DND-41 (cell line): ENCODE measurements at regions not wholly inside any gene's neighbourhood (a gene's known extent, or its start where the extent isn't known, plus 50 kb on each side); places are given as distances from the start of the nearest gene placed in this dataset.

ENCODE experiments used
- EZH2 ChIP-seq: IDR thresholded peaks from 3 replicates; pipeline ENCODE4 v1.6.1; 2012; ENCODE audit warnings: borderline replicate concordance, low read depth, mild to moderate bottlenecking, moderate library complexity, low read length, inconsistent platforms; ENCODE audit not compliant: severe bottlenecking
- TF ChIP-seq, protein P1 (sequence below): IDR thresholded peaks from 2 replicates; pipeline ENCODE4 v1.5.1; 2012; ENCODE audit warnings: borderline replicate concordance, low read length, moderate library complexity, mild to moderate bottlenecking; ENCODE audit not compliant: poor library complexity, severe bottlenecking; ENCODE audit errors: extremely low read depth

DNA sequence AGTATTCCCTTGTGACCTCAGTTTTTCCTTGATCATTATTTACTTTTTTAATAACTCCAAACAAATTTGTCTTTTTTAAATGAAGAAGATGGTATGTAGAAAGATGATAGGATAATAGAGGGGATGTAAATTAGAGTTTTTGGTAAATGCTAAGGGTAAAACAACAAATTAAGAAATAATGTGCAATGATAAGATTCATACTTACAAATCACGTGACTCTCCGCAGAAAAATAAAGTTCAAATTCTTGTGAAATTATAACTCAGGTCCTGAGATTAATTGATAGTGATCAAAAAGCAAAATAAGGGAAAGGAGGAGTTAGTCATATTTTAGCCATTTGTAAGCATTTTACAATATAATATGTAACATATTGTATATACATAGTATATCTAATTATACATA is 304.1 kb upstream of the KCNH7 start:
- TF ChIP-seq, protein P1, sequence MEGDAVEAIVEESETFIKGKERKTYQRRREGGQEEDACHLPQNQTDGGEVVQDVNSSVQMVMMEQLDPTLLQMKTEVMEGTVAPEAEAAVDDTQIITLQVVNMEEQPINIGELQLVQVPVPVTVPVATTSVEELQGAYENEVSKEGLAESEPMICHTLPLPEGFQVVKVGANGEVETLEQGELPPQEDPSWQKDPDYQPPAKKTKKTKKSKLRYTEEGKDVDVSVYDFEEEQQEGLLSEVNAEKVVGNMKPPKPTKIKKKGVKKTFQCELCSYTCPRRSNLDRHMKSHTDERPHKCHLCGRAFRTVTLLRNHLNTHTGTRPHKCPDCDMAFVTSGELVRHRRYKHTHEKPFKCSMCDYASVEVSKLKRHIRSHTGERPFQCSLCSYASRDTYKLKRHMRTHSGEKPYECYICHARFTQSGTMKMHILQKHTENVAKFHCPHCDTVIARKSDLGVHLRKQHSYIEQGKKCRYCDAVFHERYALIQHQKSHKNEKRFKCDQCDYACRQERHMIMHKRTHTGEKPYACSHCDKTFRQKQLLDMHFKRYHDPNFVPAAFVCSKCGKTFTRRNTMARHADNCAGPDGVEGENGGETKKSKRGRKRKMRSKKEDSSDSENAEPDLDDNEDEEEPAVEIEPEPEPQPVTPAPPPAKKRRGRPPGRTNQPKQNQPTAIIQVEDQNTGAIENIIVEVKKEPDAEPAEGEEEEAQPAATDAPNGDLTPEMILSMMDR, result no peak
- no peak for TF ChIP-seq EZH2
